Mesothelial cell of epicardium (in vitro differentiated cells): ENCODE measurements at regions not wholly inside any gene's neighbourhood (a gene's known extent, or its start where the extent isn't known, plus 50 kb on each side); places are given as distances from the start of the nearest gene placed in this dataset.

ENCODE experiments used
- DNase-seq, 2 experiments: peaks; one replicate each; pipeline ENCODE4 v3.0.0; 2021; ENCODE audit warnings: low spot score in 2 of 2; ENCODE audit not compliant: unreplicated experiment in 2 of 2
- H3K27ac Mint-ChIP-seq: 2 replicates; pipeline ENCODE4 v1.8.0; 2021; ENCODE audit warnings: mixed read lengths
- H3K27me3 Mint-ChIP-seq: 2 replicates; pipeline ENCODE4 v1.8.0; 2021; ENCODE audit warnings: low read depth, mixed read lengths
- H3K36me3 Mint-ChIP-seq: 2 replicates; pipeline ENCODE4 v1.8.0; 2021; ENCODE audit warnings: mixed read lengths
- H3K4me1 Mint-ChIP-seq: 2 replicates; pipeline ENCODE4 v1.8.0; 2021; ENCODE audit warnings: mixed read lengths
- H3K4me3 Mint-ChIP-seq: 2 replicates; pipeline ENCODE4 v1.8.0; 2021; ENCODE audit warnings: mild to moderate bottlenecking, moderate library complexity, mixed read lengths
- H3K9me3 Mint-ChIP-seq: 2 replicates; pipeline ENCODE4 v1.8.0; 2021; ENCODE audit warnings: mixed read lengths
- CTCF ChIP-seq: fragments of 200-600 bp; sonication (generic); IDR thresholded peaks from one replicate; pipeline ENCODE4 v1.5.0; 2021; ENCODE audit warnings: antibody characterized with exemption; ENCODE audit not compliant: unreplicated experiment

DNA sequence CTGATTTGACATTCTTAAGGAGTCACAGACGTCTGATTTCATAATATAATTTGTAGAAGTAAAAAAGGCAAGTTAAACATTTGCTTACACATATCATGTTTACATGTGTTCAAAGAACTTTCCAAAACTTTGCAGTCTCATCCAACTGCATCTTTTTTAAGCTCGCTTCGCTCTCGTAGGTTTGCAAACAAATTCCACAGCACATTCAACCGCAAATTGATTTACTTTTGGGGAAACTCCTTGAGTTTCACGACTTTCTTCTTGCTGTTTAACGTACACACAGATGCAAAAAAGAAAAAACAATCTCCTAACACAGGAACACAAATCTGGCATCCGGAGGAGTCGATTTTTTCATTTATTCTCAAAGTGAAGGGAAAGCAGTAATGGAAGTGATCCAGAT, 1149.5 kb downstream of the VRK1 start:
- H3K4me1 Mint-ChIP-seq = peaks cover 6% of the 10 kb centered on the region
- H3K9me3 Mint-ChIP-seq = no peaks in the 10 kb centered on the region
- no peak overlapping the region for H3K4me3 Mint-ChIP-seq
- no peak for TF ChIP-seq CTCF
- H3K27ac Mint-ChIP-seq = no peak overlapping the region
- no peaks in the 10 kb centered on the region for H3K36me3 Mint-ChIP-seq
- no peak for DNase-seq
- peaks cover 17% of the 10 kb centered on the region for H3K27me3 Mint-ChIP-seq

DNA sequence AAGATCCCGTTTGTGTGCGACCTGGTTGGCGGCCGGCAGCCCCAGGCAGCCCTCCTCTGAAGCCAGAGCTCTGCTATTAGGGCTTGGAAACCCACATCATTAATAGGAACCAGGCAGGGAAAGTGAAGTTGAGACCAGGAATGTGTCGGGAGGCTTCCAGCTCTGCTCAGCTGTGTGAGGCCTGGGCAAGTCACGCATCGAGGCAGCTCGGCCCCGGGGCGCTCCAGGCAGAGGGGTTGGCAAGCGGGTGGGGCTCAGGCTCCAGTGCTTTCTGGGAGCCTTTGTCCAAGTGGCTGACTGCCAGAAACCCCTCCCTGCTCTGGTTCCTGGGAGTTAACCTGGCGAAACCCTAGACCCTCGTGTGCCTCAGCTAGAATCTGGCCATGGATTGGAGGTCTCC, 1151.7 kb downstream of the VRK1 start:
- DNase-seq = no peak
- Mint-ChIP-seq H3K9me3 (no peaks in the 10 kb centered on the region), H3K27ac (no peak overlapping the region), H3K4me3 (no peak overlapping the region), H3K36me3 (no peaks in the 10 kb centered on the region), H3K27me3 (peaks cover 25% of the 10 kb centered on the region), H3K4me1 (no peaks in the 10 kb centered on the region)
- TF ChIP-seq CTCF = no peak

DNA sequence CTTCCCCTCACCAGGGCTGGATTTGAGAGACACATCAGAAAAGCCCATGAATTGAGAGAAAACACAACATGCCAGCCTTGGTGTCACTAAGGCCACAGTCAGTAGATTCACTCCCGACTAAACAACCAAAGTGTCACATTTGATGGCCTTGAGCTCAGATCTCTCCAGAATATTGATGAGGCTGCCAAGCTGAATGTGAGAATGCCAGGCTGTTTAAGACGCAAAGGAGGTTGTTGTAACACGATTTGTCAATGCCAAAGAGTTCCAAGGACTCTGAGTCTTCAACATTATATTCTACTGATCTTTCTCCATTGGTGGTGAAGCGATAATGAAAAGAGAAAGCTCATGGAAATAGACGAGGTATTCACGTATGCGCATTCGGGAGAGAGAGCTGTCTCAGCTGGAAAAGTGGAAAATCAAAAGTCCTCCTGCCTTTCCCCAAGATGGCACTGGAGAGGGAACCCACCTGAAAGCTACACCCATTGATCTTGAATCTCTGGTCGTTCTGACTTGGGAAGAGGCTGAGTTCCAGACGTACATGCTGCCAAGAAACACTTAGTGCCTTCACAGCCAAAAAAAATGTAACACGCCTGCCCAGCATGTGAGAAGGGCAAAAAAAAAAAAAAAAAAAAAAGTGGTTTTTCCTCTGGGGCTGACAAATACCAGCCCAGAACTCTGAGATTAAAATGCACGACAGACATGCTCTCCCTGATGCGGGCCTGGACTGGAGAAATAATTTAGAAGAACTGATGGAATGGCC, 1159.6 kb downstream of the VRK1 start:
- DNase-seq = no peak
- Mint-ChIP-seq H3K4me3 (no peak overlapping the region), H3K4me1 (no peaks in the 10 kb centered on the region), H3K36me3 (no peaks in the 10 kb centered on the region), H3K9me3 (peaks cover 8% of the 10 kb centered on the region), H3K27ac (no peak overlapping the region), H3K27me3 (peaks cover 17% of the 10 kb centered on the region)
- no peak for TF ChIP-seq CTCF

GRCh38 chr14:97959251-97959650, 1162.1 kb downstream of the VRK1 start:
- TF ChIP-seq CTCF = no peak
- peaks cover 8% of the 10 kb centered on the region for H3K9me3 Mint-ChIP-seq
- H3K36me3 Mint-ChIP-seq = no peaks in the 10 kb centered on the region
- DNase-seq = no peak
- H3K4me3 Mint-ChIP-seq = no peak overlapping the region
- H3K4me1 Mint-ChIP-seq = no peaks in the 10 kb centered on the region
- H3K27me3 Mint-ChIP-seq = peaks cover 11% of the 10 kb centered on the region
- no peak overlapping the region for H3K27ac Mint-ChIP-seq

DNA sequence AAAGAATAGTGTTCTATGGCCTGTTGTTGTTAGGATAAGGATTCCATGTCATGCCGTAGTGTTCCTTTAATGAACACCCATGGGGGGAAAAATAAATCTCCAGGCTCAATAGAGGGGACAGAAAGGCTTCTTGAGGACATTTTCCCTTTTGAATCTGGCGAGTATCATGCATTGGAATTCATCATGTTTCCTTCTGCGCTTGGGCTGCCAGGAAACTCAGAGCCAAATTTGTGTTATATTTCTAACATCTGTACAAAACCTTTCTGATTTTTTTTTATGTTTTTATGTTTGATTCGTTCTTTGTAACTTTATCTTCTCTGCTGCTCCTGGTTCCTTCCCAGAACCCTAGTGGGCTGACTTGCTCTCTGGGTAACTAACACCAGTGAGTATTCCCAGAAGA, 1163.3 kb downstream of the VRK1 start:
- no peak for DNase-seq
- H3K36me3 Mint-ChIP-seq = no peaks in the 10 kb centered on the region
- peaks cover 8% of the 10 kb centered on the region for H3K9me3 Mint-ChIP-seq
- no peaks in the 10 kb centered on the region for H3K4me1 Mint-ChIP-seq
- H3K27ac Mint-ChIP-seq = no peak overlapping the region
- H3K4me3 Mint-ChIP-seq = no peak overlapping the region
- TF ChIP-seq CTCF = no peak
- H3K27me3 Mint-ChIP-seq = peaks cover 13% of the 10 kb centered on the region
